Tibial nerve (tissue), 4 donors: ENCODE measurements at regions not wholly inside any gene's neighbourhood (a gene's known extent, or its start where the extent isn't known, plus 50 kb on each side); places are given as distances from the start of the nearest gene placed in this dataset.

Source experiments
- DNase-seq, 2 donors: peaks; one replicate each; pipeline ENCODE4 v3.0.0-alpha.2; 2019; ENCODE audit warnings: low spot score in 2 of 2
- H3K27ac ChIP-seq, 4 donors: fragments of 200-600 bp; sonication (generic) in 3 of 4; one replicate each; pipeline ENCODE4 v1.5.1; 2017 to 2019; ENCODE audit warnings: mild to moderate bottlenecking in 1 of 4
- H3K27me3 ChIP-seq, 2 donors: fragments of 200-600 bp; sonication (generic) in 1 of 2; one replicate each; pipeline versions ENCODE4 v1.5.1 to v1.6.0; 2017 to 2019
- H3K36me3 ChIP-seq, 3 donors: fragments of 200-600 bp; sonication (generic); one replicate each; pipeline ENCODE4 v1.5.1; 2018 to 2019
- H3K4me1 ChIP-seq, 4 donors: fragments of 200-600 bp; sonication (generic) in 3 of 4; one replicate each; pipeline ENCODE4 v1.5.1; 2017 to 2019
- H3K4me3 ChIP-seq, 4 donors: fragments of 200-600 bp; sonication (generic) in 3 of 4; one replicate each; pipeline ENCODE4 v1.5.1; 2017 to 2019; ENCODE audit warnings: mild to moderate bottlenecking in 1 of 4, moderate library complexity in 1 of 4
- H3K9me3 ChIP-seq, 4 donors: fragments of 200-600 bp; sonication (generic) in 3 of 4; one replicate each; pipeline ENCODE4 v1.5.1; 2017 to 2019
- CTCF ChIP-seq, 5 experiments: fragments of 200-600 bp in 3 of 5; fragments of 450-650 bp in 2 of 5; sonication (generic) in 3 of 5; IDR thresholded peaks; one replicate each; pipeline ENCODE4 v1.5.1; 2016 to 2019; ENCODE audit warnings: antibody characterized with exemption in 5 of 5, mild to moderate bottlenecking in 3 of 5, moderate library complexity in 2 of 5
- EP300 ChIP-seq, 2 donors: sonication (generic); formaldehyde crosslinking; IDR thresholded peaks; one replicate each; pipeline ENCODE4 v1.6.1; 2017; ENCODE audit warnings: antibody characterized with exemption in 2 of 2, mild to moderate bottlenecking in 1 of 2
- POLR2A ChIP-seq, 2 donors: fragments of 450-650 bp; IDR thresholded peaks; one replicate each; pipeline ENCODE4 v1.6.1; 2017; ENCODE audit warnings: antibody characterized with exemption in 2 of 2, mild to moderate bottlenecking in 2 of 2, moderate library complexity in 2 of 2
- WGBS, 2 donors: methylation state at CpG; one replicate each; pipeline ENCODE4 v1.1.5; 2018; 5-methylcytosine and 5-hydroxymethylcytosine counted together

- DNase-seq: no peak
- Histone ChIP-seq H3K27ac (no peak overlapping the region), H3K36me3 (no peaks in the 10 kb centered on the region), H3K9me3 (peaks cover 0 to under 1% (median 0%) of the 10 kb centered on the region in 4 donors), H3K4me1 (peaks cover 0 to 14% (median 0%) of the 10 kb centered on the region in 4 donors), H3K27me3 (no peaks in the 10 kb centered on the region), H3K4me3 (no peak overlapping the region)
- TF ChIP-seq EP300 (IDR thresholded peaks at IDR 0.05): no peak
- TF ChIP-seq CTCF (IDR thresholded peaks at IDR 0.05): no peak
- TF ChIP-seq POLR2A (IDR thresholded peaks at IDR 0.05): no peak
Measured at GRCh38 chr7:20534543-20534942, 80.9 kb upstream of the ABCB5 start.

- H3K9me3 ChIP-seq: no peaks in the 10 kb centered on the region
- 79 to 90% methylated on average over 3 of the region's 3 CpGs for WGBS, 2 donors
- DNase-seq: no peak
- H3K4me3 ChIP-seq: no peak overlapping the region
- peaks cover 0 to 14% (median 0%) of the 10 kb centered on the region in 4 donors for H3K4me1 ChIP-seq
- H3K27me3 ChIP-seq: no peaks in the 10 kb centered on the region
- H3K27ac ChIP-seq: no peak overlapping the region
- H3K36me3 ChIP-seq: no peaks in the 10 kb centered on the region
- no peak for TF ChIP-seq CTCF (IDR thresholded peaks at IDR 0.05)
- no peak for TF ChIP-seq POLR2A (IDR thresholded peaks at IDR 0.05)
- TF ChIP-seq EP300 (IDR thresholded peaks at IDR 0.05): no peak
Measured at GRCh38 chr7:20535541-20535940, 79.9 kb upstream of the ABCB5 start.

GRCh38 chr7:20539201-20539600 lies 76.3 kb upstream of the ABCB5 start:
- 90 to 94% methylated on average over 4 of the region's 4 CpGs for WGBS, 2 donors
- Histone ChIP-seq H3K36me3 (no peaks in the 10 kb centered on the region), H3K4me3 (no peak overlapping the region), H3K27me3 (no peaks in the 10 kb centered on the region), H3K27ac (no peak overlapping the region), H3K9me3 (no peaks in the 10 kb centered on the region), H3K4me1 (peaks cover 0 to 10% (median 0%) of the 10 kb centered on the region in 4 donors)
- DNase-seq: no peak
- TF ChIP-seq POLR2A (IDR thresholded peaks at IDR 0.05) (no peak), EP300 (IDR thresholded peaks at IDR 0.05) (no peak), CTCF (IDR thresholded peaks at IDR 0.05) (no peak)

GRCh38 chr7:20541608-20542349 lies 73.7 kb upstream of the ABCB5 start:
- peaks cover 0 to 8% (median 0%) of the 10 kb centered on the region in 4 donors for H3K4me1 ChIP-seq
- no peaks in the 10 kb centered on the region for H3K27me3 ChIP-seq
- H3K9me3 ChIP-seq: no peaks in the 10 kb centered on the region
- H3K27ac ChIP-seq: peak overlapping the region in 1 of 4 donors; percentile 66
- DNase-seq: no peak
- 85 to 90% methylated on average over 6 of the region's 6 CpGs for WGBS, 2 donors
- no peak overlapping the region for H3K4me3 ChIP-seq
- TF ChIP-seq POLR2A (IDR thresholded peaks at IDR 0.05) (no peak), CTCF (IDR thresholded peaks at IDR 0.05) (no peak)
- H3K36me3 ChIP-seq: no peaks in the 10 kb centered on the region

- H3K36me3 ChIP-seq: no peaks in the 10 kb centered on the region
- 21 to 23% methylated on average over 1 of the region's 1 CpG for WGBS, 2 donors
- no peak overlapping the region for H3K4me3 ChIP-seq
- TF ChIP-seq CTCF (IDR thresholded peaks at IDR 0.05) (no peak), EP300 (IDR thresholded peaks at IDR 0.05) (no peak), POLR2A (IDR thresholded peaks at IDR 0.05) (no peak)
- H3K4me1 ChIP-seq: peaks cover 0 to 8% (median 0%) of the 10 kb centered on the region in 4 donors
- no peaks in the 10 kb centered on the region for H3K27me3 ChIP-seq
- no peaks in the 10 kb centered on the region for H3K9me3 ChIP-seq
- DNase-seq: peak in 1 of 2 donors; percentile 24
- peak overlapping the region in 1 of 4 donors; percentile 66 for H3K27ac ChIP-seq
Measured at GRCh38 chr7:20542594-20542993, 72.9 kb upstream of the ABCB5 start.
